ENCODE measurements at regions not wholly inside any gene's neighbourhood (a gene's known extent, or its start where the extent isn't known, plus 50 kb on each side); places are given as distances from the start of the nearest gene placed in this dataset.

DNA sequence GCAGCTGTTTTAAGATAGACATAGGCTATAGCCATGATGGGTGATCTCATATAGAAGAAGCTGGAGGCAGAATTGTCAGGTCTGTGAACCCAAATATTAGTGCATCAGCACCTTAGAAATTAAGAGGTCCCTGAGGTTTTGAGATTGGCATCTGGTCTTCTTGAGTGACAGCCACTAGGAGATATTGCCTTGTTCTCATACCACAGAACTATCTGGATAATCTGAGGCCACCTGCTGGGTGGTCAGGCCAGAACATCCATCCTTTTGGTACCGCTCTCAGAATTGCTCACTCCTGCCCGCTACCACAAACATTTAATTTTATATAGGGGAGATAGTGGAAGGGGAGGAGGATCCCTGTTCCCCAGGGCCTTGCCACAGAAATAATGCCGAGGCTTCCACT lies 210.6 kb upstream of the ZPLD1 start:
- TF ChIP-seq CTCF (IDR thresholded peaks at IDR 0.05) (peak; percentile 51 to 65 (median 56)), POLR2A (IDR thresholded peaks at IDR 0.05) (no peak)

Data from right lobe of liver (tissue), 4 donors.